PC-9 (cell line): ENCODE measurements at regions not wholly inside any gene's neighbourhood (a gene's known extent, or its start where the extent isn't known, plus 50 kb on each side); places are given as distances from the start of the nearest gene placed in this dataset.

Source experiments
- BruUV-seq: library from RNA; stranded (reverse); fragments of 400-500 nt; replicated peaks from 2 replicates; lab custom pipeline; 2021; lab: Mats Ljungman, UMichigan
- CTCF ChIA-PET: fragments of 300-600 bp; sonication (Branson Sonifier 250); formaldehyde crosslinking; loops from one replicate; lab custom pipeline; 2022; ENCODE audit warnings: antibody characterized with exemption; lab: Charles Lee
- POLR2A ChIA-PET: fragments of 300-600 bp; sonication (Branson Sonifier 250); formaldehyde crosslinking; loops from one replicate; lab custom pipeline; 2022; ENCODE audit warnings: antibody characterized with exemption; ENCODE audit not compliant: unreplicated experiment; lab: Charles Lee
- DNase-seq, 2 experiments: peaks; one replicate each; pipeline versions ENCODE4 v3.0.0 to v3.0.0-alpha.2; 2015 to 2022; ENCODE audit warnings: mixed read lengths in 1 of 2
- H2AFZ ChIP-seq: fragments of 200-600 bp; sonication (generic); 2 replicates; pipeline ENCODE4 v1.8.1; 2017; ENCODE audit warnings: antibody characterized with exemption
- H3F3A ChIP-seq: fragments of 200-600 bp; sonication (generic); 2 replicates; pipeline ENCODE4 v1.8.1; 2017; ENCODE audit warnings: antibody characterized with exemption, mild to moderate bottlenecking, low read depth; ENCODE audit not compliant: insufficient read depth
- H3K27ac ChIP-seq: fragments of 200-600 bp; sonication (generic); 2 replicates; pipeline ENCODE4 v1.6.1; 2016; ENCODE audit warnings: mixed run types
- H3K27me3 ChIP-seq: fragments of 200-600 bp; sonication (generic); 2 replicates; pipeline ENCODE4 v1.6.1; 2016; ENCODE audit warnings: low read depth, mixed run types; ENCODE audit not compliant: insufficient read depth
- H3K36me3 ChIP-seq: fragments of 200-600 bp; sonication (generic); 2 replicates; pipeline ENCODE4 v1.6.1; 2016; ENCODE audit warnings: low read depth, mixed run types
- H3K4me1 ChIP-seq: fragments of 200-600 bp; sonication (generic); replicated peaks from 2 replicates; pipeline ENCODE4 v1.6.1; 2016; ENCODE audit warnings: mixed run types; ENCODE audit not compliant: insufficient read depth
- H3K4me2 ChIP-seq: fragments of 200-600 bp; sonication (generic); 2 replicates; pipeline ENCODE4 v1.6.1; 2017; ENCODE audit warnings: mixed run types
- H3K4me3 ChIP-seq: fragments of 200-600 bp; sonication (generic); 2 replicates; pipeline ENCODE4 v1.6.1; 2016; ENCODE audit warnings: mixed run types
- H3K79me2 ChIP-seq: fragments of 200-600 bp; sonication (generic); 2 replicates; pipeline ENCODE4 v1.6.1; 2017; ENCODE audit warnings: low read depth, mixed run types
- H3K9me2 ChIP-seq: fragments of 200-600 bp; sonication (generic); 2 replicates; pipeline ENCODE4 v1.8.1; 2017; ENCODE audit warnings: mild to moderate bottlenecking; ENCODE audit not compliant: insufficient read depth
- H3K9me3 ChIP-seq: fragments of 200-600 bp; sonication (generic); 2 replicates; pipeline ENCODE4 v1.8.1; 2016; ENCODE audit warnings: low read depth; ENCODE audit not compliant: insufficient read depth
- H4K20me1 ChIP-seq: fragments of 200-600 bp; sonication (generic); 2 replicates; pipeline ENCODE4 v1.8.1; 2017; ENCODE audit not compliant: insufficient read depth
- EZH2 ChIP-seq: fragments of 200-600 bp; sonication (generic); IDR thresholded peaks from 2 replicates; pipeline ENCODE4 v1.8.0; 2017; ENCODE audit warnings: antibody characterized with exemption, low read depth
- intact Hi-C: fragments of 100-400 bp; cut with micrococcal nuclease; formaldehyde crosslinking; loops from one replicate; pipeline ENCODE4 v1.10.0; 2022; ENCODE audit not compliant: unreplicated experiment
- TF ChIP-seq, protein P1 (sequence below): fragments of 200-600 bp; sonication (generic); conservative IDR thresholded peaks from 2 replicates; pipeline ENCODE4 v1.6.1; 2017; ENCODE audit warnings: mixed run types, antibody characterized with exemption, mild to moderate bottlenecking, moderate library complexity

DNA sequence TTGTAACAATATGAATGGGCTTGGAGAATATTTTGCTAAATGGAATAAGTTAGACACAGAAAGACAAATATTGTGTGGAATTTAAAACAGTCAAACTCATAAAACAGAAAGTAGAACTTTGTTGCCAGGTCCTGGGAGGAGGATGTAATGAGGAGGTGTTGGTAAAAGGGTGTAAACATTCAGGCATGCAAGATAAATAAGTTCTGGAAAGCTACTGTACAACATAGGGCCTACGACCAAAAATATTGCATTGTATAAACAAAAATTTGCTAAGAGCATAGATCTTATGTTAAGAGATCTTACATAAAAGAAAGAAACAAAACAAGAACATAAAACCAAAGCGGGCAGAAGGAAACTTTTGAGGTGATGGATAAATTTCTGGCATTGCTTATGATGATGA, 1907.8 kb upstream of the PCDH20 start:
- H3K4me3 ChIP-seq: no peak overlapping the region
- H3K27me3 ChIP-seq: no peaks in the 10 kb centered on the region
- no peaks in the 10 kb centered on the region for H3K36me3 ChIP-seq
- intact Hi-C loops: no loop called here
- no peaks in the 10 kb centered on the region for H3K9me3 ChIP-seq
- CTCF ChIA-PET: no interaction called here
- no peaks in the 10 kb centered on the region for H3K9me2 ChIP-seq
- no peaks in the 10 kb centered on the region for H3K79me2 ChIP-seq
- no peak overlapping the region for H3K27ac ChIP-seq
- peak overlapping the region; percentile 22; the same call in 1 of the 2 replicates for H2AFZ ChIP-seq
- TF ChIP-seq, protein P1, sequence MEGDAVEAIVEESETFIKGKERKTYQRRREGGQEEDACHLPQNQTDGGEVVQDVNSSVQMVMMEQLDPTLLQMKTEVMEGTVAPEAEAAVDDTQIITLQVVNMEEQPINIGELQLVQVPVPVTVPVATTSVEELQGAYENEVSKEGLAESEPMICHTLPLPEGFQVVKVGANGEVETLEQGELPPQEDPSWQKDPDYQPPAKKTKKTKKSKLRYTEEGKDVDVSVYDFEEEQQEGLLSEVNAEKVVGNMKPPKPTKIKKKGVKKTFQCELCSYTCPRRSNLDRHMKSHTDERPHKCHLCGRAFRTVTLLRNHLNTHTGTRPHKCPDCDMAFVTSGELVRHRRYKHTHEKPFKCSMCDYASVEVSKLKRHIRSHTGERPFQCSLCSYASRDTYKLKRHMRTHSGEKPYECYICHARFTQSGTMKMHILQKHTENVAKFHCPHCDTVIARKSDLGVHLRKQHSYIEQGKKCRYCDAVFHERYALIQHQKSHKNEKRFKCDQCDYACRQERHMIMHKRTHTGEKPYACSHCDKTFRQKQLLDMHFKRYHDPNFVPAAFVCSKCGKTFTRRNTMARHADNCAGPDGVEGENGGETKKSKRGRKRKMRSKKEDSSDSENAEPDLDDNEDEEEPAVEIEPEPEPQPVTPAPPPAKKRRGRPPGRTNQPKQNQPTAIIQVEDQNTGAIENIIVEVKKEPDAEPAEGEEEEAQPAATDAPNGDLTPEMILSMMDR: no peak
- no peak for TF ChIP-seq EZH2
- H3F3A ChIP-seq: no peaks in the 10 kb centered on the region
- no peaks in the 10 kb centered on the region for H4K20me1 ChIP-seq
- H3K4me2 ChIP-seq: no peak overlapping the region
- POLR2A ChIA-PET: no interaction called here
- no peaks in the 10 kb centered on the region for H3K4me1 ChIP-seq
- BruUV-seq: no TSS peak
- no peak for DNase-seq

DNA sequence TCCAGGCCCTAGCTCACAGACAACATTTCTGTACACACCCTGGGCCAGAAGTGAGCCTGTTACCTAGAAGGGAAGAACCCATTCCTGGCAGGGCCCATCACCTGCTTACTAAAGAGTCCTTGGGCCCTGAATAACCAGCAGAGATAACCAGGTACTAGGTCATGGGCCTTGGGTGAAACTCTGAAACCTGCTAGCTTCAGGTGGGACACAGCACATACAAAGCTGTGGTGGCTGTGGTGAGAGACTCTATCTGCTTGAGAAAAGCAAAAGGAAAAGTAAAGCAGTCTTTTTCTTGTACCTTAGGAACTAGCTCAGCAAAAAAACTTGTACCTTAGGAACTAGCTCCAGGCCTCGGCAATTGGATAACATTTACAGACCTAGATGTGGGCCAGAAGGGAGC, 1895.9 kb upstream of the PCDH20 start:
- CTCF ChIA-PET: no interaction called here
- no peaks in the 10 kb centered on the region for H3K27me3 ChIP-seq
- H3F3A ChIP-seq: no peaks in the 10 kb centered on the region
- H3K4me3 ChIP-seq: no peak overlapping the region
- no peaks in the 10 kb centered on the region for H3K9me2 ChIP-seq
- H3K4me1 ChIP-seq: no peaks in the 10 kb centered on the region
- no peak overlapping the region for H3K4me2 ChIP-seq
- POLR2A ChIA-PET: interaction anchor here (0.6 kb wide), 1 partner anchor 28 kb away, joined by 5 read pairs; no protein-coding TSS in a partner anchor
- no peaks in the 10 kb centered on the region for H4K20me1 ChIP-seq
- DNase-seq: no peak
- H3K27ac ChIP-seq: no peak overlapping the region
- TF ChIP-seq EZH2: no peak
- TF ChIP-seq, protein P1: no peak
- no peaks in the 10 kb centered on the region for H3K9me3 ChIP-seq
- H3K36me3 ChIP-seq: no peaks in the 10 kb centered on the region
- no peak overlapping the region for H2AFZ ChIP-seq
- no peaks in the 10 kb centered on the region for H3K79me2 ChIP-seq
- no TSS peak for BruUV-seq
- intact Hi-C loops: no loop called here

DNA sequence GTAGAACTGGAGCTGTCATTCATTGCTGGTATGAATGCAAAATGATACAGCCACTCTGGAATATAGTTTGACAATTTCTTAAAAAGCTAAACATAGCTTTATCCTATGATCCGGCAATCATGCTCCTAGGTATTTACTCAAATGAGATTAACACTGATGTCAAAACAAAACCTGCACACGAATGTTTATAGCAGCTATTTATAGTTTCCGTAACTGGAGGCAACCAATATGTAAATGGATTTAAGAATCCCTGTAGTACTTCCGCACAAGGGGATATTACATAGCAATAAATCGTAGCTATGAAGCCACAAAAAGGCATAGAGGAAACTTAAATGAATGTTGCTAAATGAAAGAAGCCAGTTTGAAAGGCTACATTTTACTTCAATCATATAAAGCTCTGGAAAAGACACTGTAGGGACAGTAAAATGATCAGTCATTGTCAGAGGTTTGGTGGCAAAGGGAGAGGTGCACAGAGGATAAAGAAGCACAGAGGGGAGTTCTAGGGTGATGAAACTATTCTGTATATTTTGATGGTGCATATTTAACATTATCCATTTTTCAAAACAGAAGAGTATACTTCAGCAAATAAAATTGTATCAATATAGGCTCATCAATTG, 1893.0 kb upstream of the PCDH20 start:
- BruUV-seq: no TSS peak
- Histone ChIP-seq H3F3A (no peaks in the 10 kb centered on the region), H3K36me3 (no peaks in the 10 kb centered on the region), H3K9me2 (0 out of 2 replicates have a peak, but pooled peaks cover 3% of the 10 kb centered on the region), H3K4me3 (no peak overlapping the region), H4K20me1 (no peaks in the 10 kb centered on the region), H3K79me2 (no peaks in the 10 kb centered on the region), H3K27ac (no peak overlapping the region), H3K4me2 (no peak overlapping the region), H3K27me3 (no peaks in the 10 kb centered on the region), H3K4me1 (no peaks in the 10 kb centered on the region), H3K9me3 (no peaks in the 10 kb centered on the region), H2AFZ (no peak overlapping the region)
- ChIA-PET POLR2A (no interaction called here), CTCF (no interaction called here)
- DNase-seq: no peak
- intact Hi-C loops: no loop called here
- TF ChIP-seq EZH2: no peak
- TF ChIP-seq, protein P1: no peak
